Right atrium auricular region (tissue), 2 donors: ENCODE measurements at regions not wholly inside any gene's neighbourhood (a gene's known extent, or its start where the extent isn't known, plus 50 kb on each side); places are given as distances from the start of the nearest gene placed in this dataset.

Experiments
- DNase-seq: peaks from one replicate; pipeline ENCODE4 v3.0.0-alpha.2; 2019; ENCODE audit warnings: low spot score
- H3K27ac ChIP-seq, 2 donors: fragments of 200-600 bp; sonication (generic); 1 replicate in 1 of 2; 2 replicates in 1 of 2; pipeline ENCODE4 v1.5.1; 2016 to 2019
- H3K27me3 ChIP-seq, 2 donors: fragments of 200-600 bp; sonication (generic); one replicate each; pipeline versions ENCODE4 v1.5.1 to v1.6.0; 2017 to 2019
- H3K36me3 ChIP-seq: fragments of 200-600 bp; sonication (generic); one replicate; pipeline ENCODE4 v1.5.1; 2016
- H3K4me1 ChIP-seq, 2 donors: fragments of 200-600 bp; sonication (generic); one replicate each; pipeline versions ENCODE4 v1.5.1 to v1.6.0; 2017 to 2019
- H3K4me3 ChIP-seq, 2 donors: fragments of 200-600 bp; sonication (generic); 1 replicate in 1 of 2; 2 replicates in 1 of 2; pipeline ENCODE4 v1.5.1; 2017 to 2019; ENCODE audit warnings: mild to moderate bottlenecking in 1 of 2, moderate library complexity in 1 of 2
- H3K9me3 ChIP-seq, 2 donors: fragments of 200-600 bp; sonication (generic); one replicate each; pipeline ENCODE4 v1.5.1; 2019
- CTCF ChIP-seq, 2 donors: fragments of 200-600 bp; sonication (generic); IDR thresholded peaks; one replicate each; pipeline ENCODE4 v1.5.1; 2019; ENCODE audit warnings: antibody characterized with exemption in 2 of 2

- no peaks in the 10 kb centered on the region for H3K36me3 ChIP-seq
These were observed 1337.6 kb upstream of the TENM4 start for GRCh38 chr11:80778432-80778831.

DNA sequence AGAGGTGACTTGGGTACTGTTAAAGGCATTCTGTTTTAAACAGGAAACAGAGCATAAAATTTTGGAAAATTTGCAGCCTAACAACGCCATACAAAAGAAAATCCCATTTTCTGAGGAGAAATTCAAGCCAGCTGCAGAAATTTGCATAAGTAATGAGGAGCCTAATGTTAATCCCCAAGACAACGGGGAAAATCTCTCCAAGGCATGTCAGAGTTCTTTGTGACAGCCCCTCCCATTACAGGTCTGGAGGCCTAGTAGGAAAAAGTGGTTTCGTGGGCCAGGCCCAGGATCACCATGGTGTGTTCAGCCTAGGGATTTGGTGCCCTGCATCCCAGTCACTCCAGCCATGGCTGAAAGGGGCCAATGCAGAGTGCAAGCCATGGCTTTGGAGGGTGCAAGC, 1333.1 kb upstream of the TENM4 start:
- Histone ChIP-seq H3K9me3 (no peaks in the 10 kb centered on the region), H3K27ac (no peak overlapping the region), H3K36me3 (no peaks in the 10 kb centered on the region), H3K4me1 (no peaks in the 10 kb centered on the region), H3K4me3 (no peak overlapping the region), H3K27me3 (no peaks in the 10 kb centered on the region)
- no peak for TF ChIP-seq CTCF (IDR thresholded peaks at IDR 0.05)
- no peak for DNase-seq

More at GRCh38 chr11:80778432-80778831, 1337.6 kb upstream of the TENM4 start:
- no peaks in the 10 kb centered on the region for H3K4me1 ChIP-seq
- DNase-seq = no peak
- no peaks in the 10 kb centered on the region for H3K9me3 ChIP-seq
- H3K27ac ChIP-seq = no peak overlapping the region
- no peak overlapping the region for H3K4me3 ChIP-seq
- H3K27me3 ChIP-seq = no peaks in the 10 kb centered on the region
- no peak for TF ChIP-seq CTCF (IDR thresholded peaks at IDR 0.05)

DNA sequence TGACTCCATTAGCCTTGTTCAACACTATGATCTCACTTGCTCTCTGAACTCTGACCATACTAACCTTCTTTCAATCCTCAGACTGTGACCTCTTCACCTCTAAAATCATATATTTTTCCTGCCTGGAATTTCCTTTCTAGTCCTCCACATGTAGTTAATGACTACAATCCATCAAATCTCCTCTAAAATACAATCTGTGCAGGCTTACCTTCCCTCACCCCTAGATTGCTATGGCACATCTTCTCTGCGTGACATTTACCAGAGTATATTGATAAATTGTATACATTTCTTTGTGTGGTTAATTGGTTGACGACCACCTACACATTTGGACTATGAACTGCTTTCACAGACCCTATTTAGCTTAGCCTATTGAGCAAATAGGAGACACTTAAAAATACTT, 1330.2 kb upstream of the TENM4 start:
- no peak for DNase-seq
- TF ChIP-seq CTCF (IDR thresholded peaks at IDR 0.05) = no peak
- H3K27me3 ChIP-seq = no peaks in the 10 kb centered on the region
- no peaks in the 10 kb centered on the region for H3K9me3 ChIP-seq
- no peaks in the 10 kb centered on the region for H3K36me3 ChIP-seq
- H3K4me3 ChIP-seq = no peak overlapping the region
- no peak overlapping the region for H3K27ac ChIP-seq
- no peaks in the 10 kb centered on the region for H3K4me1 ChIP-seq

GRCh38 chr11:80758787-80759186, 1318.0 kb upstream of the TENM4 start:
- H3K27me3 ChIP-seq = no peaks in the 10 kb centered on the region

GRCh38 chr11:80748207-80748925, 1307.5 kb upstream of the TENM4 start:
- H3K36me3 ChIP-seq = no peaks in the 10 kb centered on the region
- no peak overlapping the region for H3K4me3 ChIP-seq
- H3K27ac ChIP-seq = no peak overlapping the region
- TF ChIP-seq CTCF (IDR thresholded peaks at IDR 0.05) = no peak
- no peaks in the 10 kb centered on the region for H3K9me3 ChIP-seq
- H3K27me3 ChIP-seq = no peaks in the 10 kb centered on the region
- H3K4me1 ChIP-seq = no peaks in the 10 kb centered on the region
- DNase-seq = no peak

More at GRCh38 chr11:80758787-80759186, 1318.0 kb upstream of the TENM4 start:
- H3K9me3 ChIP-seq = no peaks in the 10 kb centered on the region
- H3K4me3 ChIP-seq = no peak overlapping the region
- H3K4me1 ChIP-seq = no peaks in the 10 kb centered on the region
- no peak for TF ChIP-seq CTCF (IDR thresholded peaks at IDR 0.05)
- H3K36me3 ChIP-seq = no peaks in the 10 kb centered on the region
- H3K27ac ChIP-seq = no peak overlapping the region
- no peak for DNase-seq

DNA sequence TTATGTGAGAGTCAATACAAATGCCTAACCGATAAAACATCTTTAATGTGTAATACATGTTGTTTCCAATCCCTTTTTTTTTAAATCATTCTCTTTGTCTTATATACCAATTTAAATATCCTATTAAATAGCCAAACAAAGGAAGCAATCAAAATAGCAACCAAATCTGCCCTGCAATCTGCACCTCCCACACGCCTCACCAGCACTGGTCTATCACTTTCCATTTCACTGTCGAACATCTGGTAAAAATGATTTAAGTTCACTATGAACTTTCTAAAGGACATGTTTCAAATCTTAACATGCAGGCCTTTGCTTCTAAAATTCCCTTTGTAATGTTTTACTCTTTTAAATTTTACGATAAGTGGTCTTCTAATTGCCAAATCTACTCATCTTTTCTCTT, 1305.5 kb upstream of the TENM4 start:
- no peak for DNase-seq
- no peak for TF ChIP-seq CTCF (IDR thresholded peaks at IDR 0.05)
- no peak overlapping the region for H3K27ac ChIP-seq

More for the DNA sequence above, 1305.5 kb upstream of the TENM4 start:
- no peaks in the 10 kb centered on the region for H3K36me3 ChIP-seq
- no peak overlapping the region for H3K4me3 ChIP-seq
- no peaks in the 10 kb centered on the region for H3K27me3 ChIP-seq
- H3K9me3 ChIP-seq = no peaks in the 10 kb centered on the region
- no peaks in the 10 kb centered on the region for H3K4me1 ChIP-seq
